Prostate gland (tissue), 2 donors: ENCODE measurements at regions not wholly inside any gene's neighbourhood (a gene's known extent, or its start where the extent isn't known, plus 50 kb on each side); places are given as distances from the start of the nearest gene placed in this dataset.

Source experiments
- CTCF ChIP-seq, 4 experiments: fragments of 200-600 bp in 2 of 4; fragments of 450-650 bp in 2 of 4; sonication (generic) in 2 of 4; IDR thresholded peaks; 1 replicate in 3 of 4; 2 replicates in 1 of 4; pipeline ENCODE4 v1.5.1; 2016 to 2019; ENCODE audit warnings: antibody characterized with exemption in 4 of 4, mild to moderate bottlenecking in 2 of 4, moderate library complexity in 2 of 4
- POLR2A ChIP-seq: fragments of 450-650 bp; IDR thresholded peaks from one replicate; pipeline ENCODE4 v1.6.1; 2016; ENCODE audit warnings: antibody characterized with exemption, mild to moderate bottlenecking
- POLR2AphosphoS5 ChIP-seq: sonication (generic); formaldehyde crosslinking; IDR thresholded peaks from one replicate; pipeline ENCODE4 v1.6.1; 2017; ENCODE audit warnings: antibody characterized with exemption

- TF ChIP-seq CTCF (IDR thresholded peaks at IDR 0.05): no peak
- TF ChIP-seq POLR2A: no peak
- TF ChIP-seq POLR2AphosphoS5: no peak
Measured at GRCh38 chr3:75982151-75982550, 196.8 kb upstream of the ZNF717 start.
